Duodenal mucosa (tissue), 2 donors: ENCODE measurements at regions not wholly inside any gene's neighbourhood (a gene's known extent, or its start where the extent isn't known, plus 50 kb on each side); places are given as distances from the start of the nearest gene placed in this dataset.

Source experiments
- H3K27ac ChIP-seq: one replicate; pipeline ENCODE4 v1.7.0; 2013; ENCODE audit warnings: low read depth, low read length
- H3K27me3 ChIP-seq, 2 donors: one replicate each; pipeline ENCODE4 v1.7.0; 2013; ENCODE audit warnings: low read length in 2 of 2, control low read depth in 1 of 2; ENCODE audit not compliant: insufficient read depth in 2 of 2, control insufficient read depth in 1 of 2
- H3K36me3 ChIP-seq, 2 donors: one replicate each; pipeline ENCODE4 v1.7.0; 2013; ENCODE audit warnings: low read length in 2 of 2, control low read depth in 1 of 2; ENCODE audit not compliant: insufficient read depth in 2 of 2, control insufficient read depth in 1 of 2
- H3K4me1 ChIP-seq, 2 donors: one replicate each; pipeline ENCODE4 v1.7.0; 2013; ENCODE audit warnings: low read length in 2 of 2, control low read depth in 1 of 2; ENCODE audit not compliant: insufficient read depth in 2 of 2, control insufficient read depth in 1 of 2
- H3K4me3 ChIP-seq, 2 donors: one replicate each; pipeline ENCODE4 v1.7.0; 2013; ENCODE audit warnings: low read length in 2 of 2, low read depth in 1 of 2
- H3K9ac ChIP-seq, 2 donors: one replicate each; pipeline ENCODE4 v1.7.0; 2013; ENCODE audit warnings: low read length in 2 of 2, low read depth in 1 of 2
- H3K9me3 ChIP-seq, 2 donors: one replicate each; pipeline ENCODE4 v1.7.0; 2013; ENCODE audit warnings: low read length in 2 of 2, control low read depth in 1 of 2; ENCODE audit not compliant: control insufficient read depth in 1 of 2

- H3K36me3 ChIP-seq: no peaks in the 10 kb centered on the region
- no peaks in the 10 kb centered on the region for H3K27me3 ChIP-seq
- no peaks in the 10 kb centered on the region for H3K9me3 ChIP-seq
- H3K4me1 ChIP-seq: no peaks in the 10 kb centered on the region
- H3K4me3 ChIP-seq: no peak overlapping the region
- no peak overlapping the region for H3K9ac ChIP-seq
- no peak overlapping the region for H3K27ac ChIP-seq
Observed at GRCh38 chr18:56373601-56374000, 264.8 kb downstream of the TXNL1 start.

DNA sequence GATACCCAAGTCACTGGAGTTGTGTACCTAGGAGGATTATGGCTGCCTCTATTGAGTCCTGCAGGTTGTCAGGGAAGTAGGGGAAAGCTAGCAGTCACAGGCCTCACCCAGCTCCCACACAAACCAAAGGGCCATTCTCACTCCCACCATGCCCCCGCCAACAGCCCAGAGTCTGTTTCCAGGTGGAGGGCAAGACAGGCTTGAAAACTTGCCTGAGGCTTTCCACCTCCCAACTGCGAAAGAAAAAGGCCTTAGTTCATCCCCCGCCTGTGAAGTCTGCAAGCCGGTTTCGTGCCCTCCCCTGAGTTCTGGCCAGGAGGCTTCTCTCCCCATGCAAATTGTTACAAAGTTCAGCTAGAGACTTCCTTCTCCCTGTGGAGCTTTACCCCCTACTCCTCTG, 270.3 kb downstream of the TXNL1 start:
- no peak overlapping the region for H3K27ac ChIP-seq

GRCh38 chr18:56358608-56359280, 279.6 kb downstream of the TXNL1 start:
- Histone ChIP-seq H3K4me1 (no peaks in the 10 kb centered on the region), H3K4me3 (no peak overlapping the region), H3K9ac (no peak overlapping the region), H3K27ac (no peak overlapping the region), H3K36me3 (no peaks in the 10 kb centered on the region), H3K9me3 (peaks cover 0 to 4% of the 10 kb centered on the region in 2 donors), H3K27me3 (no peaks in the 10 kb centered on the region)

More for the DNA sequence above, 270.3 kb downstream of the TXNL1 start:
- H3K4me3 ChIP-seq: no peak overlapping the region
- no peaks in the 10 kb centered on the region for H3K36me3 ChIP-seq
- no peak overlapping the region for H3K9ac ChIP-seq
- H3K27me3 ChIP-seq: no peaks in the 10 kb centered on the region
- H3K4me1 ChIP-seq: no peaks in the 10 kb centered on the region
- no peaks in the 10 kb centered on the region for H3K9me3 ChIP-seq

- H3K9me3 ChIP-seq: no peaks in the 10 kb centered on the region
- no peak overlapping the region for H3K9ac ChIP-seq
- no peaks in the 10 kb centered on the region for H3K4me1 ChIP-seq
- no peaks in the 10 kb centered on the region for H3K27me3 ChIP-seq
- H3K36me3 ChIP-seq: no peaks in the 10 kb centered on the region
- no peak overlapping the region for H3K4me3 ChIP-seq
- no peak overlapping the region for H3K27ac ChIP-seq
Observed at GRCh38 chr18:56353663-56354260, 284.6 kb downstream of the TXNL1 start.

DNA sequence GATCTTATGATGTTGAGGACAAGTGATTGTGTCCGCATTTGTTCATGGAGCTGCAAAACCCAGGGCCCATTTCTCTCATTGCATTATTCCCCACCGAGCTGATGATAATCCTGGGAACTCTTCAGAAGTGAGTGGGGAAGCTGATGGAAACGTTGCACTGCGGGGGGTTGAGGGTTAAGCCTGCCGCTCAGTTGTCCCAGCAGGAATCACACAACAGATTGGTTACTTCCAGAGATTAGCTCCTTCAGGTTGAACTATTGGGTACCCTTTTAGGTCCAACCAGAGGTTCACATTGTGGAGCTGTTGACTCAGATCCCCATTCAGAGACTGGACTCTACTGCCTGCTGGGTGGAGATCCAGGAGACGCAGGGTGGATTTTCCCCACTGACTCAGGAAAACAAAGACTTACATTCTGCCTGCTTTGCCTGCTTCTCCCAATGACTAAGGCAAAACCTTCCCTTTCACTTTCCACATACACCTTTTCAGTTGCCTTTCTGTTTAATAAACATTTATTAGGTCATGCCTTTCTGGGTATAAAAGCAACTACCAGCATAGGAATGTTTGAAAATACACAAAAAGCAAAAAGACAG, 286.4 kb downstream of the TXNL1 start:
- Histone ChIP-seq H3K27me3 (no peaks in the 10 kb centered on the region), H3K27ac (no peak overlapping the region)

DNA sequence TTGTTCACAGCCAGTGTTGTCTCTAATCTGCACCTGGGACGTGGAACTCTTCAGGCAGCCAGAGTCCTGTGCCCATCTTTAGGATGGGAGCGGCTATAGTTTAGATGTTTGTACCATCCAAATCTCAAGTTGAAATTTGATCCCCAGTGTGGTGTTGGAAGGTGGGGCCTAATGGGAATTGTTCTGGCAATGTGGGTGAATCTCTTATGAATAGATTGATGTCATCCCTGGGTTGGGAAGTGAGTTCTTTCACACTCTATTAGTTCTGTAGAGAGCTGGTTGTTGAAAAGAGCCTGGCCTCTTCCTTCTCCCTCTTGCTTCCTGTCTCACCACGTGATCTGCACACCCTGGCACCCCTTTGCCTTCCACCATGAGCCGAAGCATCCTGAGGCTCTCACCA, 300.9 kb downstream of the TXNL1 start:
- H3K27me3 ChIP-seq: no peaks in the 10 kb centered on the region
- H3K27ac ChIP-seq: no peak overlapping the region
- H3K4me3 ChIP-seq: no peak overlapping the region
- H3K9ac ChIP-seq: no peak overlapping the region
- no peaks in the 10 kb centered on the region for H3K4me1 ChIP-seq
- H3K9me3 ChIP-seq: no peaks in the 10 kb centered on the region
- no peaks in the 10 kb centered on the region for H3K36me3 ChIP-seq

More for the DNA sequence above, 286.4 kb downstream of the TXNL1 start:
- Histone ChIP-seq H3K4me3 (no peak overlapping the region), H3K9ac (no peak overlapping the region), H3K36me3 (no peaks in the 10 kb centered on the region), H3K9me3 (no peaks in the 10 kb centered on the region), H3K4me1 (no peaks in the 10 kb centered on the region)

DNA sequence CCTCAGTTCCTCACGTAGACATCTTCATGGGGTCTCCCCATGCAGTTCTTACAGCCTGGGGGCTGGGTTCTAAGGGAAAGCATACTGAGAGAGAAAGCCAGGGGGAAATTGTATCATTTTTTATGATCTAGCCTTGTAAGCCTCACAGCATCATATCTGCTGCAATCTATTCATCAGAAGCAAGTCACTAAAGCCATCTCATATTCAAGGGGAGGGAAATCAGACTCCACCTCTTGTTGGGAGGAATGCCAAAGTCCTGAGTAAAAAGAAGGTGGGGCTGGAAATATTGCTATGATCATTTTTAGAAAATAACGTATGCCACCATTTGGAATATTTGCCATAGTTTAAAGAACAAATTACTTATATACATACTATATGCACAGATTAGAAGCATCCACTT, 304.6 kb downstream of the TXNL1 start:
- no peak overlapping the region for H3K4me3 ChIP-seq
- no peaks in the 10 kb centered on the region for H3K27me3 ChIP-seq
- no peaks in the 10 kb centered on the region for H3K9me3 ChIP-seq
- H3K9ac ChIP-seq: no peak overlapping the region
- no peaks in the 10 kb centered on the region for H3K4me1 ChIP-seq
- H3K27ac ChIP-seq: no peak overlapping the region
- no peaks in the 10 kb centered on the region for H3K36me3 ChIP-seq

GRCh38 chr18:56333146-56333545, 305.2 kb downstream of the TXNL1 start:
- H3K4me3 ChIP-seq: no peak overlapping the region
- H3K9ac ChIP-seq: no peak overlapping the region
- H3K27me3 ChIP-seq: no peaks in the 10 kb centered on the region
- H3K36me3 ChIP-seq: no peaks in the 10 kb centered on the region
- H3K4me1 ChIP-seq: no peaks in the 10 kb centered on the region
- no peaks in the 10 kb centered on the region for H3K9me3 ChIP-seq
- H3K27ac ChIP-seq: no peak overlapping the region

GRCh38 chr18:56332371-56332770, 306.0 kb downstream of the TXNL1 start:
- Histone ChIP-seq H3K27me3 (no peaks in the 10 kb centered on the region), H3K36me3 (no peaks in the 10 kb centered on the region), H3K27ac (no peak overlapping the region), H3K4me3 (no peak overlapping the region), H3K9ac (no peak overlapping the region), H3K9me3 (no peaks in the 10 kb centered on the region), H3K4me1 (no peaks in the 10 kb centered on the region)

DNA sequence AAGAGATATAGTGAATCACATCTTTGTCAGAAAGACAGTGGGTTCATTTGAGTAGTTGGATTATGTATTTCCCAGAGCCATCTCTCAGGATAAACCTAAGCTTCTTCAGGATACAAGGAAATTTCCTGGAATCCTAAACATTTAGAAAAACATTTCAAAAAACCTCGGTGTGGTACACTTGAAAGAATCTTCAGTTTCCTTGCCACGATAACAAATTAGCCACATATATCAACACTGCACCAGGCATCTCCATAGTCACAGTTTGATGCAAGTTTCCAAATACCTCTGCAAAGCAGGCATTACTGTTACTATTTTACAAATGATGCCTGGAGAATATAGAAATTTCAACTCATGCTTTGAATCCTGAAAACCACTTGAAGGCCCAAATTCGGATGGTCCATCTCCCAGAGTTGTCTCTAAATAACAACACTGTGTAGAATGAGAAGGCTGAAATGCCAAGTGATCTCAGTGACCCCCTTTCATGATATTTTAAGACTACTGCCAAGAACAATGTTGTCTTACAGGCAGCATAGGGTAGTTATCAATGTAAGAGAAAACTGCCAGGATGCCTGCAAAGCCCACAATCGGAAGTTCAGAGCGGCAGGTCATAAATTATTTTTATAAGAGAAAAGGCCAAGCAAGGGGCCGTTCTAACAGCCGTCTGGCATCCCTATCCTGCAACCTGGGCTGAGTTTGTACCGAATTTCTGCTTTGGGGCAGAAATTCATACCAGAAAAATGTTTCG, 307.9 kb downstream of the TXNL1 start:
- Histone ChIP-seq H3K36me3 (no peaks in the 10 kb centered on the region), H3K27me3 (no peaks in the 10 kb centered on the region), H3K4me1 (no peaks in the 10 kb centered on the region), H3K27ac (no peak overlapping the region), H3K9me3 (no peaks in the 10 kb centered on the region), H3K9ac (no peak overlapping the region), H3K4me3 (no peak overlapping the region)
